EL (cell line): ENCODE measurements at regions not wholly inside any gene's neighbourhood (a gene's known extent, or its start where the extent isn't known, plus 50 kb on each side); places are given as distances from the start of the nearest gene placed in this dataset.
A peak's percentile ranks its signal among the peaks of the same experiment; 100 is the strongest.
"Not testable (repeated sequence)": the region's sequence is repeated elsewhere in the genome, so short reads cannot be mapped to it uniquely, and the experiment has no call there.

Source experiments
- DNase-seq: peaks from one replicate; pipeline ENCODE4 v3.0.0-alpha.2; 2016

DNA sequence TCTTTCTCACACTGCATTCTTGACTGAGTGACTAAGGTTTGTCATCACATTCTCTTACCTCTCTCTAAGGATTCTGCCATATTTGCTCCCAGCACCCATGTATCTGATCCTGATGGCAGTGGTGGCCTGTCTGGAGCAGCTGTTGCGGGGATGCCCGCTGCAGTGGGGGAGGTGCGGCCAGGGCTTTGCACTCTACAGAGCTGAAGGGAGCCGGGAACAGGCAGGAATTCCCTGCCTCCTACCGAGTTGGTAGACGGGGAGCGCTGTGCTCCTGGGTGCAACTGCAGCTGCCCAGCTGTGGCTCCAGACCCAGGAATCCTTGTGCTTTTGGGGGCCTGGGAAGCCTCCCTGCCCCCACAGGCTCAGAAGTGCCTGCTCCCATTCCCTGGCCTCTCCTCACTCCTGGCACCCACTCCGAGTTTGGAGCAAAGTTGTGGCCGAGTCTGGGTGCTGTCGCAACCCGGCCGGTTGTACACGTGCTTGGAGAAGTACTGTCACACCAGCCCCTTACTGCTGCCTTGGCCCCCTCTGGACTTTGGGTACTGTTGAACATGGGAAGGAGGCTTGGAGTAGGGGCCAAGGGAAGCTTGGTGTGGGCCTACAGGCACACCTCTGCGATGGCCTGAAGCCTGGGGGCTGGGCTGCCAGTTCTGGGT is 106.9 kb upstream of the OR4E1 start:
- no peak for DNase-seq

DNA sequence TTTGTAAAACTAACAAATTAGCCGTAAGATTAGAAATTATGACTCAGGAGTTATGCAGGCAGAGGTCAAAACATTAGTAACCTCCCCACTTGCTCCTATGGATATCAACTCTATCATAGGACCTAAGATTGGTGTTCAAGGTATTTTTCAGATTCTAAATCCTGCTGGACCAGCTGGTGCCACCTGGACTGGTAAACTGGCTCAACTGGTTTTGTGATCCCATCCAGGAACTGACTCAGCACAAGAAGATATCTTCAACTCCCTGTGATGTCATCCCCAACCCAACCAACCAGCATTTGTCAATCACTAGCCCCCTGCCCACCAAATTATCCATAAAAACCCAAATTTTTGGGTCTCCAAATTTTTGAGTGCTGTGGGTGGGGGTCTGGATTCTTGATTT is 98.1 kb upstream of the OR4E1 start:
- DNase-seq: no peak

GRCh38 chr14:21768875-21769257 is 95.2 kb upstream of the OR4E1 start:
- DNase-seq: no peak

GRCh38 chr14:21768116-21768874 is 94.7 kb upstream of the OR4E1 start:
- peak; percentile 17 for DNase-seq

GRCh38 chr14:21760360-21760759 is 86.7 kb upstream of the OR4E1 start:
- DNase-seq: not testable (repeated sequence)

GRCh38 chr14:21749306-21749868 is 75.8 kb upstream of the OR4E1 start:
- DNase-seq: no peak

GRCh38 chr14:21748869-21749303 is 75.3 kb upstream of the OR4E1 start:
- DNase-seq: peak; percentile 47

DNA sequence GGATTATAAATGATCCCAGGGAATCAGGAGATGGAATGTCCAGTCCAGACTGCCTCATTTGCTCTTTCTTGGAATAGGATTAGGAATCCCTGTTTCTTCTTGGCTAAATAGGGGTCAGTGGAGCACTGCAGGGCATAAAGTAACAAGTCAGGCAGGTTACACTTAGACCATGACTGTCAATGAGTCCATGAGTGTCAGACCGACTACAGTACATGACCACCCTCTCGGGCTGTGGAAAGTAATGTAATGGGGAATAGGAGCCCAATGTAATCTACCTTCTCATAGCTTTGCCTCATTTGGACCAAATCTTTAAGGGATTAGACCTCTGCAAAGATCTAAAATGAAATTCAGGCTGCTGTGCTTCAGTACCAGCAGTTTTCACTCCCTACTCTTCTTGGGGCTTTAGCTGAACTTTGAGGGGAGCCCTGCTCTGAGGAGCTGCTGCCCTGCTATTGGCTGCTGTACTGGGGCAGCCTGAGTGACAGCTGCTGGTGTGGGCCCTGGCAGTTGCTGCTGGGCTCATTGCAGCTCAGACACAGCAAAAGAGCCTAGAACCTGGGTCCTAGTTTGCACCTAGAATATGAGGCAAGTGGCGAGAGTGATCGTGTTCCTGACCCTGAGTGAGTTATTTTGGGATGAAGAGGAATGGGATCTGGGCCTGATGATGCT is 62.2 kb upstream of the OR4E1 start:
- DNase-seq: no peak

DNA sequence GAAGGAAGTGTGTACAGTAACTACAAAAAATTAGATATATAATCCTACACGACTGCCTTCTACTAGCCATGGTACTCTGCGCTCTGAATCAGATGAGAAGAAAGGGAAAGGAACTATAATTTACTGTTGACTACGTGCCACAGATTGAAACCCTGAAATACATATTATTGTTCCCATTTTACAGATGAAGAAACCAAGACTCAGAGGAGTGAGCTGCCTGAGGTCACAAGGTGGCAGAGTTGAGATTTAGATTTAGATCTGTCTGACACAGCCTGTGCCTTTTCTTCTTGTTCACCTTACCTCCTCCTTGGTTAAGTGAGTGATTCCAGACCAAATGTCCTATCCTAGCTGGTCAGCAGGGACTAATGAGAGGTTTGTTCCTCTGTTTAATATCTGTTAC is 61.6 kb upstream of the OR4E1 start:
- DNase-seq: no peak

DNA sequence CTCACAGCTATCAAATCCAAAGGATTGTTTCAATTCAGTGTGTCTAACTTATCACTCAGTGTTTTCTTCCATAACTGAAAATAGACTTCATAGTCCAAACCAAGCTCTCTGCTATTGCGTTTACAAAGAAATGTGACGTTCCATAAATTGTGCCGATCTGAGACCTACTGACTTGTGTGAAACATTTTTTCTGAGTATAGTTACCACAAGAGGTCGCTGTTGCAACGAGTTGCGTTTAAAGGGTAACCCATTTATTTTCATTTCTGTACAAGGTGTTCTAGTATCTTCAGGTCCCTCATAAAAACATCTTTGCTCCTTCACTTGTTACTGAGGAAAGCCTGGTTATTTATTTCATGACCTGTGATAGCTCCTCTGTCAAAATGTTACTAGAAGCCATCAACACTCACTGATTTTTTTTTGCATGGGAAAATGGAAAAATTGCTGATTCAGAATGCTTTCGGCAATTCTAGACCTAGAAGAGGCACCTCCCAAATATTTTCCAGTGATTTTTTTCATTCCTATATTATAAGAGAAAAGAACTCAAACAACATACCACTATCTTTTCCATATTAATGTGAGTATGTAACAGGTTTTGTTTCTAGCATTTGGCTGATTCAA is 60.9 kb upstream of the OR4E1 start:
- DNase-seq: peak; percentile 52

- no peak for DNase-seq
Observed at GRCh38 chr14:21729703-21730233, 56.1 kb upstream of the OR4E1 start.

DNA sequence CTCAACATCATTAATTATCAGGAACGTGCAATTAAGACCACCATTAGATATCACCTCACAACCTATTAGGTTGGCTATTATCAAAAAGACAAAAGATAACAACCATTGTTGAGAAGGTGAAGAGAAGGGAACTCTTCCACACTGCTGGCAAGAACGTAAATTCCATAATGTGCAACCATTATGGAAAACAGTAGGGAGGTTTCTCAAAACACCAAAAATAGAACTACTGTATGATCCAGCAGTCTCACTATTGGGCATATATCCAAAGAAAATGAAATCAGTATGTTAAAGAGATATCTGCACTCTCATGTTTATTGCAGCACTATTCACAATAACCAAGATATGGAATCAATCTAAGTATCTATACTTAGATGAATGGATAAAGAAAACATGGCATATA is 51.6 kb upstream of the OR4E1 start:
- DNase-seq: no peak

GRCh38 chr14:21724090-21724973 is 50.7 kb upstream of the OR4E1 start:
- no peak for DNase-seq

GRCh38 chr14:21723431-21724045 is 49.9 kb upstream of the OR4E1 start:
- peak; percentile 27 for DNase-seq
